HCT116 (cell line): ENCODE measurements at regions not wholly inside any gene's neighbourhood (a gene's known extent, or its start where the extent isn't known, plus 50 kb on each side); places are given as distances from the start of the nearest gene placed in this dataset.
"Not testable (repeated sequence)": the region's sequence is repeated elsewhere in the genome, so short reads cannot be mapped to it uniquely, and the experiment has no call there.

Source experiments
- ATAC-seq: fragments of 200-7000 bp; cut with Tn5 transposase; 2 replicates; pipeline ENCODE4 v1.9.1; 2020; ENCODE audit warnings: mild to moderate bottlenecking, moderate library complexity
- BruUV-seq: library from RNA; stranded (reverse); fragments of 400-500 nt; replicated peaks from 2 replicates; lab custom pipeline; 2021; lab: Mats Ljungman, UMichigan
- CTCF ChIA-PET: fragments of 300-600 bp; sonication (Branson Sonifier 250); formaldehyde crosslinking; loops from one replicate; lab custom pipeline; 2021; ENCODE audit warnings: antibody characterized with exemption; lab: Charles Lee
- POLR2A ChIA-PET: fragments of 300-600, 350-600 bp; sonication (Branson Sonifier 250); formaldehyde crosslinking; loops from one replicate; lab custom pipeline; 2021; ENCODE audit warnings: antibody characterized with exemption; lab: Charles Lee
- RAD21 ChIA-PET, 2 experiments: fragments of 300-600 bp; sonication (Branson Sonifier 250); formaldehyde crosslinking; loops; one replicate each; lab custom pipeline; 2023; ENCODE audit warnings: low total read pairs in 2 of 2; ENCODE audit not compliant: uncharacterized antibody in 2 of 2, unreplicated experiment in 2 of 2, low non-redundant PET in 1 of 2; lab: Charles Lee
- DNase-seq: peaks from one replicate; pipeline ENCODE4 v3.0.0-alpha.2; 2010; ENCODE audit warnings: low read depth, low spot score
- H2AFZ ChIP-seq: fragments of 200-600 bp; shearing (Covaris generic), sonication (generic); 2 replicates; pipeline ENCODE4 v1.6.1; 2017; ENCODE audit warnings: low read depth, mixed run types, mixed read lengths, antibody characterized with exemption, low read length; ENCODE audit not compliant: poor library complexity, severe bottlenecking
- H3K27ac ChIP-seq: 2 replicates; pipeline ENCODE4 v1.5.1; 2012; ENCODE audit warnings: low read depth, low read length
- H3K27me3 ChIP-seq: fragments of 200-600 bp; sonication (generic); 2 replicates; pipeline ENCODE4 v1.6.1; 2016; ENCODE audit warnings: mixed run types, low read length, mixed read lengths; ENCODE audit not compliant: insufficient read depth
- H3K36me3 ChIP-seq, 2 experiments: fragments of 200-500 bp in 1 of 2; fragments of 200-600 bp in 1 of 2; sonication (Bioruptor generic) in 1 of 2; sonication (generic) in 1 of 2; 2 replicates each; pipeline versions ENCODE4 v1.5.1 to v1.6.1; 2014 to 2016; ENCODE audit warnings: low read length in 2 of 2, inconsistent platforms in 1 of 2, mixed read lengths in 1 of 2, mixed run types in 1 of 2; ENCODE audit not compliant: insufficient read depth in 2 of 2, control insufficient read depth in 1 of 2
- H3K4me1 ChIP-seq, 2 experiments: fragments of 200-600 bp in 1 of 2; sonication (generic) in 1 of 2; 2 replicates each; pipeline versions ENCODE4 v1.5.1 to v1.6.1; 2012 to 2017; ENCODE audit warnings: low read length in 2 of 2, inconsistent platforms in 1 of 2, mild to moderate bottlenecking in 1 of 2, mixed read lengths in 1 of 2, mixed run types in 1 of 2, moderate library complexity in 1 of 2; ENCODE audit not compliant: insufficient read depth in 2 of 2, control insufficient read depth in 1 of 2
- H3K4me2 ChIP-seq: fragments of 200-600 bp; sonication (generic); 2 replicates; pipeline ENCODE4 v1.6.1; 2017; ENCODE audit warnings: mixed run types, low read length, mixed read lengths
- H3K4me3 ChIP-seq, 2 experiments: fragments of 200-600 bp in 1 of 2; sonication (generic) in 1 of 2; replicated peaks in 1 of 2; 2 replicates each; pipeline ENCODE4 v1.5.1; 2011 to 2016; ENCODE audit warnings: low read length in 2 of 2, control low read depth in 1 of 2, low read depth in 1 of 2, mild to moderate bottlenecking in 1 of 2, mixed read lengths in 1 of 2, mixed run types in 1 of 2
- H3K79me2 ChIP-seq: fragments of 200-600 bp; sonication (generic); 2 replicates; pipeline ENCODE4 v1.6.1; 2017; ENCODE audit warnings: mild to moderate bottlenecking, mixed run types, low read length, moderate library complexity, mixed read lengths; ENCODE audit not compliant: insufficient read depth
- H3K9ac ChIP-seq: fragments of 200-600 bp; sonication (generic); 2 replicates; pipeline ENCODE4 v1.6.1; 2016; ENCODE audit warnings: low read length, mixed read lengths
- H3K9me2 ChIP-seq: fragments of 200-600 bp; sonication (generic), shearing (Covaris generic); 2 replicates; pipeline ENCODE4 v1.6.1; 2017; ENCODE audit warnings: mixed run types, mild to moderate bottlenecking, moderate library complexity; ENCODE audit not compliant: insufficient read depth
- H3K9me3 ChIP-seq, 2 experiments: fragments of 200-500 bp in 1 of 2; fragments of 200-600 bp in 1 of 2; sonication (Bioruptor generic) in 1 of 2; sonication (generic) in 1 of 2; 2 replicates each; pipeline ENCODE4 v1.6.1; 2014 to 2017; ENCODE audit warnings: low read length in 2 of 2, mixed read lengths in 2 of 2, inconsistent platforms in 1 of 2, low read depth in 1 of 2, mild to moderate bottlenecking in 1 of 2, mixed run types in 1 of 2, moderate library complexity in 1 of 2; ENCODE audit not compliant: control insufficient read depth in 1 of 2, insufficient read depth in 1 of 2
- H4K20me1 ChIP-seq: fragments of 200-600 bp; sonication (generic), shearing (Covaris generic); 2 replicates; pipeline ENCODE4 v1.6.1; 2017; ENCODE audit warnings: mixed run types, mild to moderate bottlenecking, moderate library complexity; ENCODE audit not compliant: insufficient read depth
- CEBPB ChIP-seq: IDR thresholded peaks from 2 replicates; pipeline ENCODE4 v1.6.1; 2012; ENCODE audit warnings: low read depth
- EGR1 ChIP-seq: IDR thresholded peaks from 2 replicates; pipeline ENCODE4 v1.6.1; 2012; ENCODE audit warnings: low read depth
- FOSL1 ChIP-seq: IDR thresholded peaks from 2 replicates; pipeline ENCODE4 v1.6.1; 2012; ENCODE audit warnings: low read depth
- RAD21 ChIP-seq: IDR thresholded peaks from 2 replicates; pipeline ENCODE4 v1.6.1; 2012; ENCODE audit warnings: low read depth, mild to moderate bottlenecking
- SIN3A ChIP-seq: IDR thresholded peaks from 2 replicates; pipeline ENCODE4 v1.6.1; 2012; ENCODE audit warnings: low read depth
- ZNF274 ChIP-seq: fragments of 200-500 bp; sonication (Bioruptor generic); IDR thresholded peaks from 2 replicates; pipeline ENCODE4 v1.6.1; 2014; ENCODE audit warnings: mild to moderate bottlenecking, low read depth, low read length, inconsistent platforms
- intact Hi-C: fragments of 100-400 bp; cut with micrococcal nuclease; formaldehyde crosslinking; loops from 2 replicates; pipeline ENCODE4 v1.10.0; 2022
- TF ChIP-seq, protein P1 (sequence below), 3 experiments: fragments of 200-600 bp in 1 of 3; sonication (generic) in 1 of 3; IDR thresholded peaks in 2 of 3; conservative IDR thresholded peaks in 1 of 3; 2 replicates each; pipeline ENCODE4 v1.5.1; 2012 to 2017; ENCODE audit warnings: low read depth in 2 of 3, low read length in 2 of 3, antibody characterized with exemption in 1 of 3, borderline replicate concordance in 1 of 3, control low read depth in 1 of 3, mild to moderate bottlenecking in 1 of 3, mixed read lengths in 1 of 3, mixed run types in 1 of 3, moderate library complexity in 1 of 3; ENCODE audit not compliant: insufficient read depth in 1 of 3

DNA sequence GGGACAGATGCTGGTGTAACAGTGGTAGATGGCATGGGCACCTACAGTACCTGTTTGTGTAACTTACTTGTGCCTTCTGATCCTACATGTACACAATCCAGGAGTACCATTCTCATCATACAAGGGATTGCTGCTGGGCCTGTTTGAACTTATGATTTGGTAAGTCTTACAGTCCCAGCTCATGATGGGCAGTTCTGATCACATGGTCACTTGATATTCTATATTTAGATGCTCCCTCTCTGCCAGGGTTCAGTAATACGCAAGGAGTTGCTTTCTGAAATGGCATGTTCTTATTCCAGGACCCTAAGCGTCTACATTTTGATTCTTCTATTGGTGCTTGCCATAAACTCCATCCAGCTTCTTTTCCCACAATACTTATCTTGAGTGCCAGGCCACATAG lies 54.4 kb upstream of the ATP6AP2 start:
- ChIA-PET POLR2A (no interaction called here), CTCF (no interaction called here)

DNA sequence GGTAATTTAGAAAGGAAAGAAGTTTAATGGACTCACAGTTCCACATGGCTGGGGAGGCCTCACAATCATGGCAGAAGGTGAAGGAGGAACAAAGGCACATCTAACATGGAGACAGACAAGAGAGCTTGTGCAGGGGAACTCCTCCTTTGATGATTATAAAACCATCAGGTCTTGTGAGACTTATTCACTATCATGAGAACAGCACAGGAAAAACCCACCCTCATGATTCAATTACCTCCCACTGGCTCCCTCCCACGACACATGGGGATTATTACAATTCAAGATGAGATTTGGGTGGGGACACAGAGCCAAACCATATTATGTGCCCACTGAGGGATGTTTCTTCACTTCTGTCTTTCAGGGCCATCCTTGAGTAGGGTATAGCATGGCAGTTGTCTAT lies 54.9 kb upstream of the ATP6AP2 start:
- intact Hi-C loops, H3K9ac ChIP-seq, H4K20me1 ChIP-seq, H3K4me2 ChIP-seq, H3K27ac ChIP-seq, H3K27me3 ChIP-seq, H3K4me3 ChIP-seq, BruUV-seq, CTCF ChIA-PET, H3K36me3 ChIP-seq, ATAC-seq, POLR2A ChIA-PET, H3K9me3 ChIP-seq, H3K9me2 ChIP-seq, DNase-seq, H2AFZ ChIP-seq, H3K79me2 ChIP-seq, RAD21 ChIA-PET, H3K4me1 ChIP-seq: not testable (repeated sequence)

More for the DNA sequence above, 54.4 kb upstream of the ATP6AP2 start:
- no peak overlapping the region for H3K27ac ChIP-seq
- RAD21 ChIA-PET = no interaction called here
- H3K9me3 ChIP-seq = no peaks in the 10 kb centered on the region
- ATAC-seq (no peak), DNase-seq (no peak)
- no TSS peak for BruUV-seq
- H3K4me2 ChIP-seq = no peak overlapping the region
- no peaks in the 10 kb centered on the region for H3K79me2 ChIP-seq
- H2AFZ ChIP-seq = no peak overlapping the region
- H3K4me3 ChIP-seq = no peak overlapping the region
- intact Hi-C loops = no loop called here
- H3K9me2 ChIP-seq = no peaks in the 10 kb centered on the region
- H3K4me1 ChIP-seq = no peaks in the 10 kb centered on the region
- TF ChIP-seq CEBPB (no peak), ZNF274 (no peak)
- no peaks in the 10 kb centered on the region for H3K27me3 ChIP-seq
- no peaks in the 10 kb centered on the region for H3K36me3 ChIP-seq
- no peaks in the 10 kb centered on the region for H4K20me1 ChIP-seq
- no peak overlapping the region for H3K9ac ChIP-seq

DNA sequence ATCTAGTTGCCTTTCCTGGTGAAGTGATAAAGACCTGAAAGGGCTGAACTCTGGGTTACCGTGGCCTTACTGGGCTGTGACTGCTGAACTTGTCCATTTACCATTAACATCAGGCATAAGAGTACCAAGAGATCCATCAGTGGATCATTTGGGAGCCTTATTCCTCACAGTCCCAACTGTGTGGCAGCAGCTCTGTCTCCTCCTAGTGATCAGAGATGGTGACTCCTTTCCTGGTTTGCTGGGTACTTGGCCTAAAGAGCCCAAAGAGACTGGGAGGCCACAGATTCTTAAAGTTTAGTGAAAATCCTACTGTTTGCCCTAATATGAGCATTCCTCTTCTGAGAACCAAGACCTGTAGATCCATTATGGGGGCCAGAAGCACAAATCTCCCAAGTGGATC lies 56.3 kb upstream of the ATP6AP2 start:
- ATAC-seq (no peak; the same call in 1 of the 2 replicates), DNase-seq (no peak)
- BruUV-seq = no TSS peak
- Histone ChIP-seq H3K36me3 (no peaks in the 10 kb centered on the region), H4K20me1 (no peaks in the 10 kb centered on the region), H2AFZ (no peak overlapping the region), H3K9ac (no peak overlapping the region), H3K9me3 (no peaks in the 10 kb centered on the region), H3K79me2 (no peaks in the 10 kb centered on the region), H3K9me2 (no peaks in the 10 kb centered on the region), H3K4me3 (no peak overlapping the region), H3K27me3 (no peaks in the 10 kb centered on the region), H3K4me2 (no peak overlapping the region), H3K27ac (no peak overlapping the region), H3K4me1 (no peaks in the 10 kb centered on the region)
- intact Hi-C loops = no loop called here
- ChIA-PET CTCF (no interaction called here), RAD21 (no interaction called here), POLR2A (no interaction called here)
- TF ChIP-seq SIN3A (no peak), ZNF274 (no peak), EGR1 (no peak), FOSL1 (no peak), CEBPB (no peak), RAD21 (0 out of 2 replicates have a peak, but pooled peaks have one; percentile 11)
- TF ChIP-seq, protein P1, sequence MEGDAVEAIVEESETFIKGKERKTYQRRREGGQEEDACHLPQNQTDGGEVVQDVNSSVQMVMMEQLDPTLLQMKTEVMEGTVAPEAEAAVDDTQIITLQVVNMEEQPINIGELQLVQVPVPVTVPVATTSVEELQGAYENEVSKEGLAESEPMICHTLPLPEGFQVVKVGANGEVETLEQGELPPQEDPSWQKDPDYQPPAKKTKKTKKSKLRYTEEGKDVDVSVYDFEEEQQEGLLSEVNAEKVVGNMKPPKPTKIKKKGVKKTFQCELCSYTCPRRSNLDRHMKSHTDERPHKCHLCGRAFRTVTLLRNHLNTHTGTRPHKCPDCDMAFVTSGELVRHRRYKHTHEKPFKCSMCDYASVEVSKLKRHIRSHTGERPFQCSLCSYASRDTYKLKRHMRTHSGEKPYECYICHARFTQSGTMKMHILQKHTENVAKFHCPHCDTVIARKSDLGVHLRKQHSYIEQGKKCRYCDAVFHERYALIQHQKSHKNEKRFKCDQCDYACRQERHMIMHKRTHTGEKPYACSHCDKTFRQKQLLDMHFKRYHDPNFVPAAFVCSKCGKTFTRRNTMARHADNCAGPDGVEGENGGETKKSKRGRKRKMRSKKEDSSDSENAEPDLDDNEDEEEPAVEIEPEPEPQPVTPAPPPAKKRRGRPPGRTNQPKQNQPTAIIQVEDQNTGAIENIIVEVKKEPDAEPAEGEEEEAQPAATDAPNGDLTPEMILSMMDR (IDR thresholded peaks at IDR 0.05 in 2 of 3, conservative IDR thresholded peaks at IDR 0.05 in 1 of 3; ENCODE audit: borderline replicate concordance in 1 of 3, insufficient read depth in 1 of 3, low read depth in 2 of 3, low read length in 2 of 3) = no peak
